Coronary artery (tissue), 2 donors: ENCODE measurements at regions not wholly inside any gene's neighbourhood (a gene's known extent, or its start where the extent isn't known, plus 50 kb on each side); places are given as distances from the start of the nearest gene placed in this dataset.

Source experiments
- DNase-seq: peaks from one replicate; pipeline ENCODE4 v3.0.0-alpha.2; 2017; ENCODE audit warnings: low spot score
- H3K27ac ChIP-seq, 2 donors: fragments of 200-600 bp; sonication (generic); one replicate each; pipeline ENCODE4 v1.5.1; 2016 to 2019
- H3K4me3 ChIP-seq: fragments of 200-600 bp; sonication (generic); 2 replicates; pipeline ENCODE4 v1.5.1; 2016; ENCODE audit warnings: mild to moderate bottlenecking, moderate library complexity
- CTCF ChIP-seq: fragments of 200-600 bp; sonication (generic); IDR thresholded peaks from one replicate; pipeline ENCODE4 v1.5.1; 2019; ENCODE audit warnings: antibody characterized with exemption

- no peak for TF ChIP-seq CTCF
- no peak overlapping the region for H3K27ac ChIP-seq
- no peak overlapping the region for H3K4me3 ChIP-seq
- no peak for DNase-seq
Measured at GRCh38 chr15:31782951-31783350, 247.4 kb upstream of the CHRNA7 start.

- TF ChIP-seq CTCF = no peak
- no peak overlapping the region for H3K27ac ChIP-seq
- no peak for DNase-seq
- no peak overlapping the region for H3K4me3 ChIP-seq
Measured at GRCh38 chr15:31786360-31786759, 244.0 kb upstream of the CHRNA7 start.

GRCh38 chr15:31788104-31788503, 242.2 kb upstream of the CHRNA7 start:
- no peak overlapping the region for H3K27ac ChIP-seq
- DNase-seq = no peak
- H3K4me3 ChIP-seq = no peak overlapping the region
- TF ChIP-seq CTCF = no peak

GRCh38 chr15:31792611-31793199, 237.6 kb upstream of the CHRNA7 start:
- no peak for TF ChIP-seq CTCF
- DNase-seq = no peak
- H3K27ac ChIP-seq = no peak overlapping the region
- H3K4me3 ChIP-seq = no peak overlapping the region

- Histone ChIP-seq H3K4me3 (no peak overlapping the region), H3K27ac (no peak overlapping the region)
- no peak for TF ChIP-seq CTCF
- no peak for DNase-seq
Measured at GRCh38 chr15:31799319-31799714, 231.0 kb upstream of the CHRNA7 start.

- TF ChIP-seq CTCF = no peak
- H3K27ac ChIP-seq = no peak overlapping the region
- no peak for DNase-seq
- H3K4me3 ChIP-seq = no peak overlapping the region
Measured at GRCh38 chr15:31799715-31800321, 230.5 kb upstream of the CHRNA7 start.

- TF ChIP-seq CTCF = no peak
- DNase-seq = no peak
- H3K27ac ChIP-seq = no peak overlapping the region
- H3K4me3 ChIP-seq = no peak overlapping the region
Measured at GRCh38 chr15:31801152-31801551, 229.2 kb upstream of the CHRNA7 start.
